ENCODE measurements at regions not wholly inside any gene's neighbourhood (a gene's known extent, or its start where the extent isn't known, plus 50 kb on each side); places are given as distances from the start of the nearest gene placed in this dataset.

GRCh38 chr4:43271946-43272345, 379.4 kb downstream of the GRXCR1 start:
- intact Hi-C loops (cut with DNase I): no loop called here
- Histone ChIP-seq H3K4me3 (no peak overlapping the region), H3K27ac (no peak overlapping the region), H3K9me3 (no peaks in the 10 kb centered on the region), H3K36me3 (no peaks in the 10 kb centered on the region), H3K4me1 (ENCODE audit: insufficient read depth) (no peaks in the 10 kb centered on the region), H3K27me3 (no peaks in the 10 kb centered on the region)
- WGBS, 3 donors: 0 to 47% (median 32%) methylated on average over 1 of the region's 1 CpG
- DNase-seq: no peak
- TF ChIP-seq POLR2A (IDR thresholded peaks at IDR 0.05) (no peak), CTCF (IDR thresholded peaks at IDR 0.05) (no peak), EP300 (IDR thresholded peaks at IDR 0.05) (no peak)

GRCh38 chr4:43274376-43274775, 381.9 kb downstream of the GRXCR1 start:
- no peak for DNase-seq
- Histone ChIP-seq H3K9me3 (no peaks in the 10 kb centered on the region), H3K4me3 (no peak overlapping the region), H3K27me3 (no peaks in the 10 kb centered on the region), H3K36me3 (no peaks in the 10 kb centered on the region), H3K4me1 (ENCODE audit: insufficient read depth) (no peaks in the 10 kb centered on the region), H3K27ac (no peak overlapping the region)
- TF ChIP-seq CTCF (IDR thresholded peaks at IDR 0.05) (no peak), EP300 (IDR thresholded peaks at IDR 0.05) (no peak), POLR2A (IDR thresholded peaks at IDR 0.05) (no peak)
- 60 to 73% (median 62%) methylated on average over 2 of the region's 2 CpGs for WGBS, 3 donors
- intact Hi-C loops (cut with DNase I): no loop called here

- Histone ChIP-seq H3K4me3 (no peak overlapping the region), H3K36me3 (no peaks in the 10 kb centered on the region), H3K9me3 (no peaks in the 10 kb centered on the region), H3K27ac (no peak overlapping the region), H3K4me1 (ENCODE audit: insufficient read depth) (no peaks in the 10 kb centered on the region), H3K27me3 (no peaks in the 10 kb centered on the region)
- intact Hi-C loops (cut with DNase I): no loop called here
- WGBS, 3 donors: 93 to 95% (median 94%) methylated on average over 1 of the region's 1 CpG
- TF ChIP-seq CTCF (IDR thresholded peaks at IDR 0.05) (no peak), POLR2A (IDR thresholded peaks at IDR 0.05) (no peak), EP300 (IDR thresholded peaks at IDR 0.05) (no peak)
- no peak for DNase-seq
These were observed 383.3 kb downstream of the GRXCR1 start for GRCh38 chr4:43275779-43276178.

DNA sequence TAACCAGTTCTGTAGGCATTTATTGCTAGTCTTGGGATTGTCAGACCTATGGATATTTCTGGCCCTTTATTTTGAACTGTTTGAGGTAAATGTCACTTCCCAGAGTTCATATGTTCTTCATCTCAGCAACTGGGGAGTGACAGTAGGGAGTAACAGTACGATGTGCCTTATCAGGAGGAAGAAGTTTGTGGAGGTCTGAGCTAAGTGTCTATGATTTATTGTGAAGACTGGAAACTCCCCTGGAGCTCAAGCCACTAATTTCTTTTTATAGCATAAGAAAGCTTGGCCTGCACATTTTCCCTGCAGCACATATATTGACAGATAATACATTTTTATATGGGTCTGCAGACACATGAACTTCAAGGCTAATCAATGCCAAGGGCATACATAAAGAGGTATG, 383.8 kb downstream of the GRXCR1 start:
- Histone ChIP-seq H3K36me3 (no peaks in the 10 kb centered on the region), H3K27ac (no peak overlapping the region), H3K27me3 (no peaks in the 10 kb centered on the region), H3K4me1 (ENCODE audit: insufficient read depth) (no peaks in the 10 kb centered on the region), H3K4me3 (no peak overlapping the region), H3K9me3 (no peaks in the 10 kb centered on the region)
- intact Hi-C loops (cut with DNase I): no loop called here
- 0 to 7% (median 0%) methylated on average over 1 of the region's 1 CpG for WGBS, 3 donors
- TF ChIP-seq POLR2A (IDR thresholded peaks at IDR 0.05): no peak
- TF ChIP-seq EP300 (IDR thresholded peaks at IDR 0.05): no peak
- no peak for DNase-seq

- H3K4me1 ChIP-seq (ENCODE audit: insufficient read depth): no peaks in the 10 kb centered on the region
- H3K27ac ChIP-seq: no peak overlapping the region
- WGBS, 3 donors: 73 to 90% (median 85%) methylated on average over 1 of the region's 1 CpG
- DNase-seq: no peak
- intact Hi-C loops (cut with DNase I): no loop called here
- no peaks in the 10 kb centered on the region for H3K27me3 ChIP-seq
- TF ChIP-seq EP300 (IDR thresholded peaks at IDR 0.05): no peak
- TF ChIP-seq CTCF (IDR thresholded peaks at IDR 0.05): no peak
- no peak for TF ChIP-seq POLR2A (IDR thresholded peaks at IDR 0.05)
- H3K36me3 ChIP-seq: no peaks in the 10 kb centered on the region
- no peak overlapping the region for H3K4me3 ChIP-seq
- H3K9me3 ChIP-seq: no peaks in the 10 kb centered on the region
These were observed 384.5 kb downstream of the GRXCR1 start for GRCh38 chr4:43277003-43277402.
